AG04450 (cell line): ENCODE measurements at regions not wholly inside any gene's neighbourhood (a gene's known extent, or its start where the extent isn't known, plus 50 kb on each side); places are given as distances from the start of the nearest gene placed in this dataset.

Source experiments
- CTCF ChIA-PET: fragments of 300-600, 350-600 bp; formaldehyde crosslinking; extraction: SDS; loops from one replicate; lab custom pipeline; 2022; ENCODE audit warnings: antibody characterized with exemption, inconsistent platforms; lab: Charles Lee
- POLR2A ChIA-PET: fragments of 350-600 bp; formaldehyde crosslinking; extraction: SDS; loops from one replicate; lab custom pipeline; 2021; ENCODE audit warnings: antibody characterized with exemption, inconsistent platforms; lab: Yijun Ruan, JAX
- DNase-seq: peaks from one replicate; pipeline ENCODE4 v3.0.0-alpha.2; 2011; ENCODE audit warnings: low read depth, low spot score
- H3K27ac ChIP-seq: one replicate; pipeline ENCODE4 v1.5.1; 2012; ENCODE audit warnings: low read depth, low read length, control low read depth
- H3K27me3 ChIP-seq: one replicate; pipeline ENCODE4 v1.6.0; 2012; ENCODE audit warnings: low read length; ENCODE audit not compliant: control insufficient read depth, insufficient read depth
- H3K4me3 ChIP-seq: 2 replicates; pipeline ENCODE4 v1.5.1; 2011; ENCODE audit warnings: mild to moderate bottlenecking, low read depth, low read length, control low read depth
- H3K9me3 ChIP-seq: 2 replicates; pipeline ENCODE4 v1.5.1; 2012; ENCODE audit warnings: low read length; ENCODE audit not compliant: control insufficient read depth, insufficient read depth
- CTCF ChIP-seq: IDR thresholded peaks from 2 replicates; pipeline ENCODE4 v1.5.1; 2011; ENCODE audit warnings: low read depth, low read length, control low read depth, inconsistent platforms

GRCh38 chr5:152144030-152144429 is 219.4 kb upstream of the GLRA1 start:
- Histone ChIP-seq H3K27ac (no peak overlapping the region), H3K4me3 (no peak overlapping the region), H3K27me3 (no peaks in the 10 kb centered on the region), H3K9me3 (no peaks in the 10 kb centered on the region)
- POLR2A ChIA-PET: no interaction called here
- CTCF ChIA-PET: interaction anchor here (0.9 to 12.1 kb wide), 15 partner anchors 10 to 486 kb away, joined by 3 to 373 read pairs (median 4); no protein-coding TSS in a partner anchor
- TF ChIP-seq CTCF: no peak
- DNase-seq: no peak

GRCh38 chr5:152142840-152143469 is 218.3 kb upstream of the GLRA1 start:
- no peaks in the 10 kb centered on the region for H3K27me3 ChIP-seq
- POLR2A ChIA-PET: interaction anchor here (1.0 kb wide), 1 partner anchor 318 kb away, joined by 4 read pairs; no protein-coding TSS in a partner anchor
- no peak overlapping the region for H3K4me3 ChIP-seq
- no peak overlapping the region for H3K27ac ChIP-seq
- CTCF ChIA-PET: interaction anchor here (0.5 to 12.1 kb wide), 47 partner anchors 9 to 709 kb away, joined by 3 to 373 read pairs (median 4); partner anchors contain the start of gene G3BP1
- peak; percentile 24 for DNase-seq
- no peaks in the 10 kb centered on the region for H3K9me3 ChIP-seq
- TF ChIP-seq CTCF: peak; percentile 90

DNA sequence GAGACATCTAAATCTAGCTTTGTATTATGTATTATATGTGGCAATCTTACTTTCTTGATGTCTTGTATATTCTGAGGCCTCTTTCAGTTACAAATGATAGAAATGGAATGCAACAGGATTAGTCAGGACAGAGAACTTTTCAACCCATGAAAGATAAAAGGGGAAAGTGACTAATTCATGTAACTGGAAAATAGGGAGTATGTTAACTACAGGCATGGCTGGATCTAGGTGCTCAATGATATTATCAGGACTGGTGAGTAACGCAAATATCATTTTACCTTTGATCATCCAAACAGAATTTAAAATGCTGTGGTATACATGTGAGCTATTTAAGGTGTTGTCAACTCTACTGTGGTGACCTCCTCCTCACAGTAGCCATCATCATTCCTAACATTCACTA is 215.7 kb upstream of the GLRA1 start:
- DNase-seq: no peak
- Histone ChIP-seq H3K4me3 (no peak overlapping the region), H3K9me3 (no peaks in the 10 kb centered on the region), H3K27ac (no peak overlapping the region), H3K27me3 (no peaks in the 10 kb centered on the region)
- POLR2A ChIA-PET: no interaction called here
- no peak for TF ChIP-seq CTCF
- CTCF ChIA-PET: interaction anchor here (12.1 kb wide), 1 partner anchor 315 kb away, joined by 373 read pairs; no protein-coding TSS in a partner anchor

DNA sequence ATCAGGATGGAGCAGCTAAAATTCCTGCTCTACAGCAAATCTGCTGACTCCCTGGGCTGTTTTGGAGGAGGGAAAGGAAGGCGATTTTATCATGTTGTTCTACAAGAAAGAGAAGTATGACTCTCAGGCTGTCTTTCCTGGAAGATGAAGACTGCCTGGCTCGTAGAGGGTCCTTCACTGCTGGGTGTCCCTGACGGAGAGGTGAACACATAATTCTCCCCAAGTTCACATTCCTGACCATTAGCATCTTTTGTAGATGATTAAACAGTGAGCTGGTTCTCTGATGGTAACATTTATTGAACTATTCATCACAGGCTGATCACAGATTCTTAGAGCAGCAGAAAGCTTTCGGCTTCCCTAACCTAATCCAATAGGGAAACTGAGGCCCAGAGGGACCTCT is 212.4 kb upstream of the GLRA1 start:
- CTCF ChIA-PET: interaction anchor here (12.1 kb wide), 1 partner anchor 312 kb away, joined by 373 read pairs; no protein-coding TSS in a partner anchor

More for the DNA sequence above, 212.4 kb upstream of the GLRA1 start:
- POLR2A ChIA-PET: no interaction called here
- no peak for DNase-seq
- Histone ChIP-seq H3K27me3 (no peaks in the 10 kb centered on the region), H3K9me3 (no peaks in the 10 kb centered on the region), H3K27ac (no peak overlapping the region), H3K4me3 (no peak overlapping the region)
- TF ChIP-seq CTCF: no peak
